NCI-H1092 treated with DMSO at 0.1 percent for 48 hours (cell line): ENCODE measurements at regions not wholly inside any gene's neighbourhood (a gene's known extent, or its start where the extent isn't known, plus 50 kb on each side); places are given as distances from the start of the nearest gene placed in this dataset.
A peak's percentile ranks its signal among the peaks of the same experiment; 100 is the strongest.
"Not testable (repeated sequence)": the region's sequence is repeated elsewhere in the genome, so short reads cannot be mapped to it uniquely, and the experiment has no call there.

Experiments used
- DNase-seq: peaks from one replicate; lab custom pipeline; 2025; lab: John Stamatoyannopoulos, UW

- DNase-seq = no peak
These were observed 57.2 kb downstream of the BMP15 start for GRCh38 chrX:50967736-50968135.

DNA sequence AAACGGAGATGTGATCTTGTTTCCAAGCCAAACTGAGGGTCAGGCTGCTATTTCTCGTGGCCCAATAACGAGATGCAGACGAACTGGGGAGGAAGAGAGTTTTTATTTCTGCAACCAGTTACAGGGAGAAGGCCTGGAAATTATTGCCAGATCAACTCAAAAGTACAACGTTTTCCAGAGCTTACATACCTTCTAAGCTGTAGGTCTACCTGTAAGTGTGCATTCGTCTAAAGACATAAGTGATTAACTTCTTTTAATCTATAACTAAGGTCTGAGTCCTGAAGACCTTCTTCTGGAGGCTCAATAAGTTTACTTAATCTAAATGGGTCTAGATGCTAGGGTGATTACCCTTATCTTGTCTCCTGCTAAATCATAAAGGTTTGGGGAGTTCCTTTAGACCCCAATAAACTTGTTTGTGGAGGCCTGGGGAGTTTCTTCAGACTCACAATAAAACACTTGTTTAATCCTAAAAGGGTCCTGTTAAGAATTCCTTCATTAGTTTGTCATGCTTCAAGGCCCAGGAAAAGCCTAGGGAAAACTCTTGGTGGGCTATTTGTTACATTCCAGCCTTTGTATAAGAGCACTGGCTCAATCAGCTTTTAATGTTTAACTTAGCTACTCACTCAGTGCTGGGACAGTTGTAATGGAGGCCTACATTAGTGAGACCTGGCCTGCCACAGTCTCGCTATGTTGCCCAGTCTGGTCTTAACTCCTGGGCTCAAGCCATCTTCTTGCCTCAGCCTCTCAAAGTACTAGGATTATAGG lies 58.5 kb downstream of the BMP15 start:
- not testable (repeated sequence) for DNase-seq

- no peak for DNase-seq
These were observed 60.9 kb downstream of the BMP15 start for GRCh38 chrX:50971395-50971794.

- no peak for DNase-seq
These were observed 62.7 kb downstream of the BMP15 start for GRCh38 chrX:50973199-50973598.

DNA sequence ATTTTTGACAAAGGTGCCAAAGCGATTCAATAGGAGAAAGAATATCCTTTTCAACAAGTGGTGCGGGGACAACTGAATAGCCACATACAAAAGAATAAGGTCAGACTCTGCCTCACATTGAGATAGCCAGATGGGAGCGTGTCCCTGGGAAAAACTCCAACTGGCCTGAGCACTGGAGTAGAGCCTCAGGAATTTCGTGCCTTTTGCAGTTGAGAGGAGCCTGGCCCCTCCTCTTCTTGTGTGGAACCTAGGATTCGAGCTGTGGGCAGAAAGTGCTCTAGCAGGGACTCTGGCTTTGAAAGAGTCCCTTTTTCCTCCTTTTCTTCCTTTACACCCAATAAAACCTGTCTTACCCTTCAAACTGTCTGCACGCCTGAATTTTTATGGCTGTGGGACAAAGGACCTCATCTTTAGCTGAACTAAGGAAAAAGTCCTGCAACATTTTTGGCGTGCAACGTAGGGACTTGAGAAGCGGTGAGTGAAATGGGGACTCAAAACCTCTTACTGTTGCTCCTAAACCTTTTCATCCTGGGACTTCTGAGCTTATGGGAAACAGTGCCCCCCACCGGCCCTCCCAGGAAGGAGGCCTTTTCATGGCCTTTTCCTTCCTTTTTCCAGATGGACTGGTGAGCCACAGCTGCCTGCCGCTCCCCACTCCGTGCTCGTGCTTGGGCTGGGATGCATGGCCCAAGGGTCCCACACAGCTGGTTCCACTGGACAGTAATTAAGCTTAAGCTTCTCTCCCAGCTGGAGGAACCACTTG lies 68.6 kb downstream of the BMP15 start:
- DNase-seq = no peak

- DNase-seq = no peak
These were observed 69.7 kb downstream of the BMP15 start for GRCh38 chrX:50980251-50980650.

DNA sequence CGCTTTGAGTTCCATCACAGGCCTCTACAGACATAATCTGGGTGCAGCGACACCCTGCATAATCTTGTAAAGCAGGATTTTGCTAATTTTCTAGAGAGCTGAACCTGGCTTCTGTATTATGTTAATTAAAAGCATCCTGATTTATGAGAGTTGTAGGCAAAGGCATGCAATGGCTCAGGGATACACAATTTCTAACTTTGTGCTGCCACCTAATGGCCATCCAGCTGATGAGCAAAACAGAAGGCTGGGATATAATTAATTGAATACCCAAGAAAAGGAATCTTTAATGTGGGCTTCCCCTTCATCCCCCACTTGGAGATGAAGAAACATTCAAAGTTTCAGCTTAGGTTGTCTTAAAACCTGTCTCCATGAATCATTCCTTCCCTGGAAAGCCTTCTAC lies 78.1 kb downstream of the BMP15 start:
- DNase-seq = peak; percentile 4

GRCh38 chrX:50996930-50997329 lies 86.4 kb downstream of the BMP15 start:
- no peak for DNase-seq

DNA sequence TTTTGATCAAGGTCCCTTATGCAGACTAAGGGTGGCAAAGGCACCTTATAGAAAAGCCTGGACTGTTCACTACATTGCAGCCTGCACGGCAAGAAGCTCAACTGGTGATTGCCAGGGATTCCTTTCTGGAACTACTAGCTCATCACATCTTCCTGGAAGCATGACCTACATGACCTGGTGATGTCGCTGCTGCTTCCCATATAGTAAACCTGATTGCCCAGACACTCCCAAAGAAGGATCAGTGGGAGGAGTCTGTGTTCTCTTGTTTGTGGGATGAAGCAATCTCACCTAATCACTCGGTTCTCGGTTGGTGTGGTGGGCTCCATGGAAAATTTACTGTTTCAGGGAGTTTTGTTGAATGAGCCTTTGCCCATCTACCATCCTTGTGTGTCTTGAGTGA lies 89.8 kb downstream of the BMP15 start:
- not testable (repeated sequence) for DNase-seq

DNA sequence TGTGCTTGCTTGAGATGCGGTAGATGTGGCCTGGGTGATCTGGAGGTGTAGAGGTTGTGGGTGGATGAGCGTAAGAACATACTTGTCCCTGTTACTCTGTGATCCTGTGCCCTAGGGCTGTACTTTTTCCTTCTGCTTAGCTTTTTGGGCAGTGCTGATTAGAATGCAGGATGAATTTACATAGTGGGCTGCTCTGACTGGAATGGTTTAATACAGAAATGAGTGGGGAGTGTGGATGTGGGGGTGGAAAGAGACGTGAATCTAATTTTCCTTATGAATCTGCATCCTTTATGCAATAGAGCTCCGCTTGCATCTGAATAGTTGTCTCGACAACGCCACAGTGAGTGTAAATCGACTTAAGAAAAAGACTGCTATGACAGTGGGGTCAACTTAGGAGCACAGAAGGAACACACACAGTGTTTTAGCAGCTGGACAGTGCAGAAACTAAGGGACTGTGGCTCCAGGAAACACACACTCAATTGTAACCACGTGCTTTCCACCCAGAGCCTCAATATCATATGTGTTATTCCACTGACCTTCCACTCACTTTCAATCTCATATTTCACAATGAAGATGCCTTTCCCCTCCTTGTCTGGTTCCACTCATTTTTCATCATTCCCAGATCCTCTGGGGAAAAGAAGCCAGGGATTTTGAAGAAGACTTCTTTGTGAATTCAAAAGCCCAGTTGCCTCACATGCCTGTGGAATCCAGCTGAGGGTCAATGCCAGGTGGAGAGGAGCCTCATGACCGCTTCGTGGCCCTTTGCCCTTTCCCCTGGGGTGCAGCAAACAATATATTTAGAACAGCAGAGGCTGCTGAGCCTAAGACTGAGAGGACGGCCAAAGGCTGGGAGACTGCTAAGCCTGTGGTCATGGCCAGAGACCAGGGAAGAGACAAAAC lies 91.4 kb downstream of the BMP15 start:
- DNase-seq = not testable (repeated sequence)

- DNase-seq = no peak
These were observed 95.5 kb downstream of the BMP15 start for GRCh38 chrX:51006064-51006463.

- DNase-seq = no peak
These were observed 113.7 kb downstream of the BMP15 start for GRCh38 chrX:51024106-51024696.

DNA sequence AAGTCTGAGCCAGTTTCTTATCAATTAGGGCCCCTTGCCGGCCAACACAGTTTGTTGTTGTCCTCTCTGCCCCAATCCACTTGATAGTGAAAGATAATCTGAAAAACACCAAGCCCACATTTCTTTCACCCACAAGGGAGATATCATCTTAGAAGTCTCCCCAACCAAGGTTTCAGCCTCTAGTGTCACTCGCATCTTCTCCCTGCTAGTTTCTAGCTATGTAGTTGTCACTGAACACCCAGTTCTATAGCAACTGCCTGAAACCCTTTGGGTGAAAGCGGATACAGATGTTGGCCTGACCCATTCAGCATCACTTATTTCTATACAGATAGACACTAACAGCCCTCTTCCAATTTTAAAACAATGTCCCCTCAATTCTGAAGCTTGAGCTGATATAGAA lies 116.3 kb downstream of the BMP15 start:
- DNase-seq = no peak

- DNase-seq = no peak
These were observed 125.2 kb downstream of the BMP15 start for GRCh38 chrX:51035746-51036145.

- no peak for DNase-seq
These were observed 137.4 kb downstream of the BMP15 start for GRCh38 chrX:51047950-51048349.

GRCh38 chrX:51053741-51054140 lies 143.2 kb downstream of the BMP15 start:
- no peak for DNase-seq

DNA sequence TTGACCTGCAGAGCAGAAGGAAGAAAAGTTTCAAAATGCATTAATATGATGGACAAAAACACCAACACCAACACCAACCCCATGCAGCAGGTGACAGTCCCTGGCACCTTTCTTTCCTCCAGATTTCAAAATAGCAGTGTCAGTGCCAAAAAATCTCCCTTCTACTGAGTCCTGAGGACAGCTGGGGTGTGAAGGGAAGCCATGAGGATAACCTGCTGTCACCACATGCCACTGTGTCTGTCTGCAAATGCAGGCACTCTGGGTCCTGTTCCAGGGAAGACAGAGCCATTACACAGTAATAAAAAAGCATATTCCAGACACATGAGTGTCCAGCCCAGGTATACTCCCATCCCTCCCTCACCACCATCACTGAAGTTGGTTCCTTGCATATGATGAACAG lies 187.5 kb downstream of the BMP15 start:
- no peak for DNase-seq

DNA sequence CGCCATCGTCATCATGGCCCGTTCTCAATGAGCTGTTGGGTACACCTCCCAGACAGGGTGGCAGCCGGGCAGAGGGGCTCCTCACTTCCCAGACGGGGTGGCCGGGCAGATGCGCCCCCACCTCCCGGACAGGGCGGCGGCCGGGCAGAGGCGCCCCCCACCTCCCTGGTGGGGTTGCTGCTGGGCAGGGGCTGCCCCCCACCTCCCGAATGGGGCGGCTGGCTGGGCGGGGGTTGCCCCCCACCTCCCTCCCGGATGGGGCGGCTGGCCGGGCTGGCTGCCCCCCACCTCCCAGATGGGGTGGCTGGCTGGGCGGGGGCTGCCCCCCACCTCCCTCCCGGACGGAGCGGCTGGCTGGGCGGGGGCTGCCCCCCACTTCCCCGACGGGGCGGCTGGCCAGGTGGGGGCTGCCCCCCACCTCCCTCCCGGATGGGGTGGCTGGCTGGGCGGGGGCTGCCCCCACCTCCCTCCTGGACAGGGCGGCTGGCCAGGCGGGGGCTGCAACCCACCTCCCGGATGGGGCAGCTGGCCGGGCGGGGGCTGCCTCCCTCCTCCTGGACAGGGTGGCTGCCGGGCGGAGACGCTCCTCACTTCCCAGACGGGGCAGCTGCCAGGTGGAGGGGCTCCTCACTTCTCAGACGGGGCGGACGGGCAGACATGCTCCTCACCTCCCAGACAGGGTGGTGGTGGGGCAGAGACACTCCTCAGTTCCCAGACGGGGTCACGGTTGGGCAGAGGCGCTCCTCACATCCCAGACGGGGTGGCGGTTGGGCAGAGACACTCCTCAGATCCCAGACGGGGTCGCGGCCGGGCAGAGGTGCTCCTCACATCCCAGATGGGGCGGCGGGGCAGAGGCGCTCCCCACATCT lies 208.8 kb downstream of the BMP15 start:
- not testable (repeated sequence) for DNase-seq

DNA sequence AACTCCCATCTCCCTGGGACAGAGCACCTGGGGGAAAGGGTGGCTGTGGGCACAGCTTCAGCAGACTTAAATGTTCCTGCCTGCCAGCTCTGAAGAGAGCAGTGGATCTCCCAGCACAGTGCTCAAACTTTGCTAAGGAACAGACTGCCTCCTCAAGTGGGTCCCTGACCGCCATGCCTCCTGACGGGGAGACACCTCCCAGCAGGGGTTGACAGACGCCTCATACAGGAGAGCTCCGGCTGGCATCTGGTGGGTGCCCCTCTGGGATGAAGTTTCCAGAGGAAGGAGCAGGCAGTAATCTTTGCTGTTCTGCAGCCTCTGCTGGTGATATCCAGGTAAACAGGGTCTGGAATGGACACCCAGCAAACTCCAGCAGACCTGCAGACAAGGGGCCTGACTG lies 206.9 kb upstream of the NUDT10 start:
- DNase-seq = not testable (repeated sequence)

DNA sequence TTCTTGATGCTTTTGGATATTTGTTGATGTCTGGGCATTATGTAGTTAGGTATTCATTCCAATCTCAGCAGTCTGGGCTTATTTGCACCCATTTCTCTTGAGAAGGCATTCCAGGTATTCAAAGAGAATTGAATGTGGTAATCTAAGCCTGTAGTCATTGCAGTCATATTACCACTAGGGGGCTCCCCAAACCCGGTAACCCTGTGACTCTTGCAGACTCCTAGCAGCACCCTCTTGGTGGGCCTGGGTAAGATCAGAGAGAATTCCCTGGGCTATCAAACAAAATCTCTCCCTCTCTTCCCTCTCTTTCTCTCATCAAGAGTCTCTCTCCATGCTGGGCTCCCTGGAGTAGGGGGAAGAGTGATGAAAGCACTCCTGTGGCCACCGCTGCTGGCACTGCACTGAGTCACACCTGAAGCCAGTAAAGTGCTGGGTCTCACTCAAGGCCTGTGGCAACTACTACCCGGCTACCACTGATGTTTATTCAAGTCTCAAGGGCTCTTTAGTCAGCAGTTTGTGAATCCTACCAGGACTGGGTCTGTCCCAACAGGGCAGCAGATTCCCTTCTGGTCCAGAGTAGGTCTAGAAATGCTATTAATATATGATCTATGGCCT lies 187.7 kb upstream of the NUDT10 start:
- peak; percentile 30 for DNase-seq

DNA sequence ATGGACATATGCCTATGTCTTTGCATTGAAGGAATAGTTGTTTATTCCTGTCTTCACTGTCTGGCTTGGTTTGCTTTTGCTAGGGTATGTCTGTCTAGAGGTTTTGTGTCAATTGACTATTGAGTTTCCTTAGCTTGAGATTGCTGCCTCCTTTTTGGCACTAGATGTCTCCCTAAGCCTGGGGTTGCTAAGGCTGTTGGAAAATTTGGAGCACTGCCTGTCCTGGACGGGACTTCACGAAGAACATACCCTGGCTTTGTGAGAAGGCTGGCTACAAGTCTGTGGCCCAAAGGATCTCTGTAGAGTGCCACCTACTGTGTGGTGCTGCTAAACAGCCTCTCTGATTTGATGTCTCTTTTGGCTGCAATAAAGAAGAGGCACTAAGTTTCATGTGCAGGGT lies 183.8 kb upstream of the NUDT10 start:
- no peak for DNase-seq
